NT2/D1 (cell line): ENCODE measurements at regions not wholly inside any gene's neighbourhood (a gene's known extent, or its start where the extent isn't known, plus 50 kb on each side); places are given as distances from the start of the nearest gene placed in this dataset.

Source experiments
- DNase-seq: peaks from one replicate; pipeline ENCODE4 v3.0.0-alpha.2; 2011; ENCODE audit warnings: low read depth, low spot score
- H3K27me3 ChIP-seq: 2 replicates; pipeline ENCODE4 v1.6.0; 2011; ENCODE audit warnings: mild to moderate bottlenecking; ENCODE audit not compliant: insufficient read length, insufficient read depth
- H3K36me3 ChIP-seq: 2 replicates; pipeline ENCODE4 v1.6.1; 2011; ENCODE audit warnings: mild to moderate bottlenecking, low read length, mixed read lengths; ENCODE audit not compliant: insufficient read depth, insufficient read length
- H3K4me1 ChIP-seq: 2 replicates; pipeline ENCODE4 v1.5.1; 2011; ENCODE audit not compliant: insufficient read depth, insufficient read length
- H3K4me3 ChIP-seq: 2 replicates; pipeline ENCODE4 v1.5.1; 2011; ENCODE audit warnings: low read depth; ENCODE audit not compliant: insufficient read length
- H3K9ac ChIP-seq: 2 replicates; pipeline ENCODE4 v1.6.0; 2011; ENCODE audit warnings: low read depth; ENCODE audit not compliant: insufficient read length
- H3K9me3 ChIP-seq: 2 replicates; pipeline ENCODE4 v1.5.1; 2011; ENCODE audit warnings: mild to moderate bottlenecking, low read length; ENCODE audit not compliant: insufficient read depth
- SUZ12 ChIP-seq: IDR thresholded peaks from 2 replicates; pipeline ENCODE4 v1.6.1; 2011; ENCODE audit not compliant: insufficient read length, insufficient read depth; ENCODE audit errors: extremely low read depth
- YY1 ChIP-seq: IDR thresholded peaks from 2 replicates; pipeline ENCODE4 v1.6.1; 2011; ENCODE audit not compliant: insufficient read length, insufficient read depth
- ZNF274 ChIP-seq: IDR thresholded peaks from 2 replicates; pipeline ENCODE4 v1.6.1; 2011; ENCODE audit warnings: mild to moderate bottlenecking, low read depth, low read length

GRCh38 chr5:173547579-173547978, 68.9 kb downstream of the BOD1 start:
- Histone ChIP-seq H3K36me3 (no peaks in the 10 kb centered on the region), H3K4me3 (no peak overlapping the region), H3K9me3 (peaks cover 4% of the 10 kb centered on the region; the same call in 1 of the 2 replicates), H3K9ac (no peak overlapping the region), H3K4me1 (no peaks in the 10 kb centered on the region), H3K27me3 (no peaks in the 10 kb centered on the region)
- DNase-seq: no peak
- TF ChIP-seq ZNF274: no peak
- no peak for TF ChIP-seq SUZ12
- no peak for TF ChIP-seq YY1

- TF ChIP-seq SUZ12 (no peak), YY1 (no peak), ZNF274 (no peak)
- H3K4me1 ChIP-seq: no peaks in the 10 kb centered on the region
- no peaks in the 10 kb centered on the region for H3K36me3 ChIP-seq
- H3K9me3 ChIP-seq: peaks cover 4% of the 10 kb centered on the region; the same call in 1 of the 2 replicates
- H3K4me3 ChIP-seq: no peak overlapping the region
- no peak for DNase-seq
- no peaks in the 10 kb centered on the region for H3K27me3 ChIP-seq
- H3K9ac ChIP-seq: no peak overlapping the region
Measured at GRCh38 chr5:173542964-173543363, 73.5 kb downstream of the BOD1 start.

- Histone ChIP-seq H3K9me3 (no peaks in the 10 kb centered on the region), H3K4me3 (no peak overlapping the region), H3K27me3 (no peaks in the 10 kb centered on the region), H3K9ac (no peak overlapping the region), H3K4me1 (no peaks in the 10 kb centered on the region), H3K36me3 (no peaks in the 10 kb centered on the region)
- TF ChIP-seq SUZ12: no peak
- TF ChIP-seq ZNF274: no peak
- no peak for TF ChIP-seq YY1
- no peak for DNase-seq
Measured at GRCh38 chr5:173542159-173542558, 74.3 kb downstream of the BOD1 start.

GRCh38 chr5:173538654-173539053, 77.8 kb downstream of the BOD1 start:
- Histone ChIP-seq H3K4me3 (no peak overlapping the region), H3K9me3 (no peaks in the 10 kb centered on the region), H3K36me3 (no peaks in the 10 kb centered on the region), H3K4me1 (no peaks in the 10 kb centered on the region), H3K27me3 (no peaks in the 10 kb centered on the region), H3K9ac (no peak overlapping the region)
- no peak for TF ChIP-seq YY1
- TF ChIP-seq SUZ12: no peak
- no peak for TF ChIP-seq ZNF274
- DNase-seq: no peak

GRCh38 chr5:173538018-173538417, 78.4 kb downstream of the BOD1 start:
- DNase-seq: no peak
- no peaks in the 10 kb centered on the region for H3K9me3 ChIP-seq
- H3K9ac ChIP-seq: no peak overlapping the region
- no peaks in the 10 kb centered on the region for H3K4me1 ChIP-seq
- TF ChIP-seq SUZ12 (no peak), YY1 (no peak), ZNF274 (no peak)
- no peak overlapping the region for H3K4me3 ChIP-seq
- H3K27me3 ChIP-seq: no peaks in the 10 kb centered on the region
- H3K36me3 ChIP-seq: no peaks in the 10 kb centered on the region

- H3K36me3 ChIP-seq: no peaks in the 10 kb centered on the region
- H3K27me3 ChIP-seq: no peaks in the 10 kb centered on the region
- no peak overlapping the region for H3K4me3 ChIP-seq
- TF ChIP-seq ZNF274: no peak
- TF ChIP-seq SUZ12: no peak
- TF ChIP-seq YY1: no peak
- no peaks in the 10 kb centered on the region for H3K4me1 ChIP-seq
- no peak for DNase-seq
- H3K9ac ChIP-seq: no peak overlapping the region
- no peaks in the 10 kb centered on the region for H3K9me3 ChIP-seq
Measured at GRCh38 chr5:173537228-173537627, 79.2 kb downstream of the BOD1 start.

- H3K4me1 ChIP-seq: no peaks in the 10 kb centered on the region
Measured at GRCh38 chr5:173535976-173536639, 80.3 kb downstream of the BOD1 start.

More at GRCh38 chr5:173535976-173536639, 80.3 kb downstream of the BOD1 start:
- H3K4me3 ChIP-seq: no peak overlapping the region
- no peaks in the 10 kb centered on the region for H3K9me3 ChIP-seq
- no peaks in the 10 kb centered on the region for H3K36me3 ChIP-seq
- H3K27me3 ChIP-seq: no peaks in the 10 kb centered on the region
- no peak for TF ChIP-seq ZNF274
- TF ChIP-seq SUZ12: no peak
- no peak for TF ChIP-seq YY1
- DNase-seq: no peak
- no peak overlapping the region for H3K9ac ChIP-seq
